ENCODE measurements at regions not wholly inside any gene's neighbourhood (a gene's known extent, or its start where the extent isn't known, plus 50 kb on each side); places are given as distances from the start of the nearest gene placed in this dataset.
"Not testable (repeated sequence)": the region's sequence is repeated elsewhere in the genome, so short reads cannot be mapped to it uniquely, and the experiment has no call there.

GRCh38 chr6:91057689-91058088 lies 470.8 kb upstream of the MAP3K7 start:
- no peaks in the 10 kb centered on the region for H4K20me1 ChIP-seq
- no peaks in the 10 kb centered on the region for H3K4me1 ChIP-seq
- TF ChIP-seq Cebpa-rat (IDR thresholded peaks at IDR 0.05), result no peak

GRCh38 chr6:91055959-91056358 lies 469.1 kb upstream of the MAP3K7 start:
- Histone ChIP-seq H3K4me1 (no peaks in the 10 kb centered on the region), H3K27me3 (no peaks in the 10 kb centered on the region), H3K9ac (no peak overlapping the region), H3K27ac (no peak overlapping the region), H3K4me2 (no peak overlapping the region), H3K9me3 (no peaks in the 10 kb centered on the region), H3K36me3 (no peaks in the 10 kb centered on the region), H4K20me1 (no peaks in the 10 kb centered on the region), H3K4me3 (no peak overlapping the region)
- TF ChIP-seq Cebpa-rat (IDR thresholded peaks at IDR 0.05), result no peak

More at GRCh38 chr6:91057689-91058088, 470.8 kb upstream of the MAP3K7 start:
- no peak overlapping the region for H3K27ac ChIP-seq
- no peak overlapping the region for H3K4me3 ChIP-seq
- no peak overlapping the region for H3K4me2 ChIP-seq
- no peaks in the 10 kb centered on the region for H3K9me3 ChIP-seq
- no peaks in the 10 kb centered on the region for H3K36me3 ChIP-seq
- H3K9ac ChIP-seq, result no peak overlapping the region
- no peaks in the 10 kb centered on the region for H3K27me3 ChIP-seq

GRCh38 chr6:91052473-91053450 lies 465.9 kb upstream of the MAP3K7 start:
- H3K4me1 ChIP-seq, H3K4me2 ChIP-seq, H3K4me3 ChIP-seq, H3K27ac ChIP-seq, H3K9me3 ChIP-seq, H3K36me3 ChIP-seq, H3K27me3 ChIP-seq, H4K20me1 ChIP-seq, H3K9ac ChIP-seq: not testable (repeated sequence)

GRCh38 chr6:91045161-91045560 lies 458.3 kb upstream of the MAP3K7 start:
- Histone ChIP-seq H3K4me1 (no peaks in the 10 kb centered on the region), H3K9ac (no peak overlapping the region), H3K36me3 (no peaks in the 10 kb centered on the region), H3K27ac (no peak overlapping the region), H3K9me3 (no peaks in the 10 kb centered on the region), H3K27me3 (no peaks in the 10 kb centered on the region), H3K4me2 (no peak overlapping the region), H3K4me3 (no peak overlapping the region), H4K20me1 (no peaks in the 10 kb centered on the region)
- TF ChIP-seq Cebpa-rat (IDR thresholded peaks at IDR 0.05), result no peak

- Histone ChIP-seq H3K4me3 (no peak overlapping the region), H3K36me3 (no peaks in the 10 kb centered on the region), H4K20me1 (no peaks in the 10 kb centered on the region), H3K9ac (no peak overlapping the region), H3K4me1 (no peaks in the 10 kb centered on the region), H3K27ac (no peak overlapping the region), H3K4me2 (no peak overlapping the region), H3K9me3 (no peaks in the 10 kb centered on the region), H3K27me3 (no peaks in the 10 kb centered on the region)
- TF ChIP-seq Cebpa-rat (IDR thresholded peaks at IDR 0.05), result no peak
Measured at GRCh38 chr6:91043751-91044150, 456.9 kb upstream of the MAP3K7 start.

GRCh38 chr6:91042656-91043055 lies 455.8 kb upstream of the MAP3K7 start:
- Histone ChIP-seq H3K4me1 (no peaks in the 10 kb centered on the region), H3K27ac (no peak overlapping the region), H3K4me2 (no peak overlapping the region), H3K4me3 (no peak overlapping the region), H3K9me3 (no peaks in the 10 kb centered on the region), H4K20me1 (no peaks in the 10 kb centered on the region), H3K27me3 (no peaks in the 10 kb centered on the region), H3K9ac (no peak overlapping the region), H3K36me3 (no peaks in the 10 kb centered on the region)
- no peak for TF ChIP-seq Cebpa-rat (IDR thresholded peaks at IDR 0.05)

- TF ChIP-seq Cebpa-rat (IDR thresholded peaks at IDR 0.05), result no peak
- no peak overlapping the region for H3K9ac ChIP-seq
- H3K4me2 ChIP-seq, result no peak overlapping the region
- H3K27ac ChIP-seq, result no peak overlapping the region
- H3K4me1 ChIP-seq, result no peaks in the 10 kb centered on the region
- H4K20me1 ChIP-seq, result no peaks in the 10 kb centered on the region
- H3K9me3 ChIP-seq, result no peaks in the 10 kb centered on the region
- H3K27me3 ChIP-seq, result no peaks in the 10 kb centered on the region
- no peak overlapping the region for H3K4me3 ChIP-seq
- H3K36me3 ChIP-seq, result no peaks in the 10 kb centered on the region
Measured at GRCh38 chr6:91033964-91034363, 447.1 kb upstream of the MAP3K7 start.

- no peak overlapping the region for H3K27ac ChIP-seq
- H3K36me3 ChIP-seq, result no peaks in the 10 kb centered on the region
- H3K4me2 ChIP-seq, result no peak overlapping the region
- H3K4me3 ChIP-seq, result no peak overlapping the region
- no peaks in the 10 kb centered on the region for H3K4me1 ChIP-seq
- H4K20me1 ChIP-seq, result no peaks in the 10 kb centered on the region
- no peak for TF ChIP-seq Cebpa-rat (IDR thresholded peaks at IDR 0.05)
- H3K27me3 ChIP-seq, result no peaks in the 10 kb centered on the region
- no peak overlapping the region for H3K9ac ChIP-seq
- no peaks in the 10 kb centered on the region for H3K9me3 ChIP-seq
Measured at GRCh38 chr6:91031581-91031980, 444.7 kb upstream of the MAP3K7 start.

GRCh38 chr6:91029211-91029610 lies 442.3 kb upstream of the MAP3K7 start:
- H4K20me1 ChIP-seq, result no peaks in the 10 kb centered on the region
- H3K4me1 ChIP-seq, result no peaks in the 10 kb centered on the region
- H3K9ac ChIP-seq, result no peak overlapping the region
- no peak overlapping the region for H3K4me3 ChIP-seq
- H3K4me2 ChIP-seq, result no peak overlapping the region
- H3K9me3 ChIP-seq, result no peaks in the 10 kb centered on the region
- H3K27me3 ChIP-seq, result no peaks in the 10 kb centered on the region
- no peak overlapping the region for H3K27ac ChIP-seq
- H3K36me3 ChIP-seq, result no peaks in the 10 kb centered on the region
- no peak for TF ChIP-seq Cebpa-rat (IDR thresholded peaks at IDR 0.05)

- Histone ChIP-seq H3K27ac (no peak overlapping the region), H3K4me3 (no peak overlapping the region)
Measured at GRCh38 chr6:91023529-91023928, 436.7 kb upstream of the MAP3K7 start.

More at GRCh38 chr6:91023529-91023928, 436.7 kb upstream of the MAP3K7 start:
- TF ChIP-seq Cebpa-rat (IDR thresholded peaks at IDR 0.05), result no peak
- Histone ChIP-seq H3K27me3 (no peaks in the 10 kb centered on the region), H3K9ac (no peak overlapping the region), H4K20me1 (no peaks in the 10 kb centered on the region), H3K9me3 (no peaks in the 10 kb centered on the region), H3K4me2 (no peak overlapping the region), H3K36me3 (no peaks in the 10 kb centered on the region), H3K4me1 (no peaks in the 10 kb centered on the region)

All from BLaER1 (cell line).